ENCODE measurements at regions not wholly inside any gene's neighbourhood (a gene's known extent, or its start where the extent isn't known, plus 50 kb on each side); places are given as distances from the start of the nearest gene placed in this dataset.

DNA sequence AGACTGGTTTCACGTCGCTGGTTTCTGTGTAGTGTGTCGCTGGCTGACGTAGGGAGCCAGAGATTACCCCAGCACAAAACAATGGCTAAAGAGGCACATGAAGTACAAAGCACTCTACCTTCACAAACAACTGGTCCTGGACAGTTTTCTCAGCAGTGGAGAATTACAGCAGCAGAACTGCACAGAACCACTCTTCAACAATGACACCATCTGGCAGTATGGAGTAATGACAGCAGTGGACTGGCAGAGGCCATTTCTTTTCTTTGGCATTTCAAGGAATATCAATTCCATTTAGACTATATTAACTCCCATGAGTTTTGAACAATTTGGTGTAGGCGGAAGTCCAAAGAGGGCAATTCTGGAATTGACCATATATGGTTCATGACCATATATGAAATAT, 1074.1 kb downstream of the AACS start:
- no peak for DNase-seq (ENCODE audit: low read depth in 3 of 3, low spot score in 2 of 3)

DNA sequence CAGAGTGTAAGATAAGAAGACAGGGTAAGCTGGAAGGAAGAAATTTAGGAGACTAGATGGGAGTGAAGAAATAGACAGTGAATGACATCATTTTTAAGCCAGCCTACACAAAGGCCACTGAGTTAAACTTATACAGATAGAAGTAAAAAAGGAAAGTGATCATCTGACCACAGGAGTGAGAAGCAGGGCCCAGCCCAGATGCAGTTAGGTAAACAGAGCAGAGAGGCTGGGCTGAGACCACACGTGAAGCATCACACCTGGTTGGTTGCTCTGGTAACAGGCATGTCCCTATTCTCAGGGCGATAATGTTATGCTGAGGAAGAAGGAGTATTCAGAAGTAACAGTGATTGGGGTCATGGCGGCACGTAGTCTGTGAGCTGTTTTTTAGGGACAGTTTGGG, 1079.4 kb downstream of the AACS start:
- DNase-seq (ENCODE audit: low read depth in 3 of 3, low spot score in 2 of 3): no peak

DNA sequence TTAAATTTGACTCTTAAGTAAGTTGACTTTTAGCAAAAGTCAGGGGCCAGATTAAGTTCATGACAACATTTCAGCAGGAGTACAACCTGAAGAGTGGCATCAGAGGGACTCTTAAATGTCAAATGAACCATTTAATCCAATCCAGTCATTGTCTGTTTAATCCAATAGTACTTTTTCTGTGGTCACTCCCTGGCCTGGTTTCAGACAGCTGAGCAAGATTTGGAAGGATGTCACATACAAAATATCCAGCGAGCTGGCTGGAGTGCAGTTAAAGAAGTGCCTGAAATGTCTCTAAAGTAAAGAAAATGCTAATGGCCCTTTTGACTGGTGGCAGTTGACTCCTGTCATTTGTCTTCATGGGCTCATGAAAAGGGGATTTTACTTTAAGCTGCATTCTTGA, 1082.1 kb downstream of the AACS start:
- no peak for DNase-seq (ENCODE audit: low read depth in 3 of 3, low spot score in 2 of 3)

DNA sequence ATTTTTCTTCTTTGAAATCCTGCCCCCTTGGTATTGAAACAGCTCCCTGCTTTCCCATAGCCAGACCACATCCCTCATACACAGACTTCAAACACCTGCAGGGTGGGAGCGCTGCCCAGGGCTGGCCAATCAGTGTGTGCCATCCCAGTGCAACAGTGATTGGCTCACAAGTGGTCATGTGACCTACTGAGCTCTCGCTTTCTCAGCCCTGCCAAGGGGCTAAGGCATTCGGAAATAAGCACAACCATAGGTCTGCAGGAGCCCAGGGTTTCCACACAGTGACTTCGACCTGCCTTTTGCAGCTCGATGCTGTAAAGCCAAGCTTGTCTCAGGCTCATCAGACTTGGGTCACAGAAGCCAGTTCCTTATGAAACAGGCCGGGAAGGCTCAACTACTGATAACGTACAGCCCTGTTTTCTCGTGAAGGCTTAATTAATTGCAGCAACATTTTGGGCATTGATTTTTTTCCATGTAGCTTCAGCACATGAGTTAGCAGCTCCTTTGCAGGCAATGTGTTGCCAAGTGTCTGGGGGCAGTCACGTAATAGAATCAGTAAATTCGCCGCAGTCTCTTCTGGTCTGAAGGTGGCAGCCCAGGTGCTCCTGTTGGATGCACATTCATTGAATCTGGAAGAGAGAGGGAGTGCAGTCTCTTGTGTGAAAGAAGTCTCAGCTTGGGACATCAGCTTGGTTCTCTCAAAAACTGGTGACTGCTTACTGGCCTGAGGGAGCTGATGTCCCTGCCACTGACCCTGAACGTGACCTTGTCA, 1091.8 kb downstream of the AACS start:
- no peak for DNase-seq (ENCODE audit: low read depth in 3 of 3, low spot score in 2 of 3)

DNA sequence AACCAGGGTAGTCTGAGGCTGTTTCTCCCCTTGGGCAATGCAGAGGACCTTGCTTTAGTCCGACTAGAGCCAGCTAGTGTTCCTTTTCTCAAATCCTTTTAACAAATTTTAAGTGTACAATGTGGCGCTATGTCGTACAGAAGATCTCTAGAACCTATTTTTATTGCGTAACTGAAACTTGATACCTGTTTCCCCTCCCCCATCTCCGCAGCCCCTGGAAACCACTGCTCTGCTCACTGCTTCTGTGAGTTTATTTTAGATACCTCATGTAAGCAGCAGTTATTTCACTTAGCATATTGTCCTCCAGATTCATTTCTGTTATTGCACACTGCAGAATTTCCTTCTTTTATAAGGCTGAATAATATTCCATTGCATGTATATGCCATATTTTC, 1092.3 kb downstream of the AACS start:
- no peak for DNase-seq (ENCODE audit: low read depth in 3 of 3, low spot score in 2 of 3)

DNA sequence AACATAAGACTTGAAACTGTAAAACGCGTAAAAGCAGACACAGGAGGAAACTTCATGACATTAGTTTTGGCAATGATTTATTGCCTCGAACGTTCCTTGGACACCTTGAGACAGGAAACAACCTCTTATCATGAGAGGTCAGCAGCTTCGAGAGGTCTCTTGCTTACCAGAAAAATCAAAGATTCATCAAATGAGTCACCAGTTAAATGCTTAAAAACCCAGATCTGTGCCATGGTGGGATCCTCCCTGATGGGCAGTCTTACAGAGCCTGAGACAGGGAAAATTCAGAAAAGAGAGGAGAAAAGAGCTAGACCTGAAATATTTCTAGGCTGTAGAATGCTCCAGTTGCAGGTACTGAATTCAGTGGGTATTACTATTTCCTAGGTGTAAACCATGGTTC, 1093.9 kb downstream of the AACS start:
- DNase-seq (ENCODE audit: low read depth in 3 of 3, low spot score in 2 of 3): no peak

DNA sequence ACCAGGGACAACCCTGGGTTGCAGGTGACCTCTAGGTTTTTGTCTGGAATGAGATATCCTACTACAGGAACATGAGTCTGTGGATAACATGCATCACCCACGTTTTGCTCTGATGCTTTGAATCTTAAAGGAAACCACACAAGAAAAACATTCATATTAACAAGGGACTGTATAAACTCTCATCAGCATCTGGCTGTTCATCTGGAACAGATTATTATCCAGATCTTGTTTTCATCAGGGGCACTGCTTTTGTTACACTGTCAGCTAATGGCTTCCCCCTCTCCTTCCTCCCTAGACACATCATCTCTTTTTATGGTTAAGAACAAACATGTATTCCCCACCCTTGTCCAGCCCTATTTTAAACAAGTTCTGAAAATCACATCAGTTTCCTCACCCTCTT, 1095.7 kb downstream of the AACS start:
- DNase-seq (ENCODE audit: low read depth in 3 of 3, low spot score in 2 of 3): no peak

DNA sequence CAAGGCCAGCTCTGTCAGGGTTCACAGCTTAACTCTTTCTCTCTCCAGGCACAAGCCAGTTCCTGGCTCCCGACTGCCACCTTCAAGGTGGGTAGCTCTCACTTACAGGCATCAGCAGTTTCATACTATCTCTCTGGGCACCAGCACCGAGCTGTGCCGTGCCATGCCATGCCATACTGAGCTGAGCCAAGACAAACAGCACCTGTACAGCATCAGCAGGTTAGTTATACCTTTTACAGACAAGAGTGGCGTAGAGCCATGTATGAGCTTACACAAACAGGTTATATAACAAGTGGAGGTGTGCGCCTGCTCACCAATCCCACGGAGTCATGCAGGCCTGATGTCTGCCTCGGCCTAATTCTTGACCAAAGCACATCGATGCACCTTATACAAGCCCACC, 1098.7 kb downstream of the AACS start:
- no peak for DNase-seq (ENCODE audit: low read depth in 3 of 3, low spot score in 2 of 3)

DNA sequence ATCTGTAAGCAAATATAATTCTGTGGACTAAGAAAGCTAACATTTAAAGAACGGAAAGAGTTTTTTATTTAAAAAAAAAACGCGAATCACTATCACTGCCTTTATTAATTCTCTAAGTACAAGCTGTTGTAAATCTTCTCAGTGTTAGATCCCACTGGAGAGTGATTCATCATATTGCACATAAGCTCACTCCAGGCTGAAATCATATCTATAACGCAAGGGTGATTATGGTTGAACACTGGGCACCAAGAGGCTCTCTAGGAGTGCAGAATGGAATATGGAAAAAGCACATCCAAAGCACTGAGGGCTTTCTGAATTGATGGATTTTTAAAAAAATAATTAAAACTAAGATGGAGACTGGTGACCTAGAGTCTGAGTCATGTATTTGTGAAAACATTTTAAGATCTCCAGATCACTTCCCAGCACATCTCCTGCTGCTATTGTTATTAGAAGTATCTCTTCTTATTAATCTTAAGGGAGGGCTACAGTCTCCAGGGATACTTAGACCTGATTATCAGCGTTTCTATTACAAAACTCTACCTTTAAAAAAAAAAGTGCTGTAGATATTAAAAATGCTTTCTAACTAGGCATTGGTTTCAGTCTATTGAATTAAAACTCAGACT, 1106.8 kb downstream of the AACS start:
- no peak for DNase-seq (ENCODE audit: low read depth in 3 of 3, low spot score in 2 of 3)

DNA sequence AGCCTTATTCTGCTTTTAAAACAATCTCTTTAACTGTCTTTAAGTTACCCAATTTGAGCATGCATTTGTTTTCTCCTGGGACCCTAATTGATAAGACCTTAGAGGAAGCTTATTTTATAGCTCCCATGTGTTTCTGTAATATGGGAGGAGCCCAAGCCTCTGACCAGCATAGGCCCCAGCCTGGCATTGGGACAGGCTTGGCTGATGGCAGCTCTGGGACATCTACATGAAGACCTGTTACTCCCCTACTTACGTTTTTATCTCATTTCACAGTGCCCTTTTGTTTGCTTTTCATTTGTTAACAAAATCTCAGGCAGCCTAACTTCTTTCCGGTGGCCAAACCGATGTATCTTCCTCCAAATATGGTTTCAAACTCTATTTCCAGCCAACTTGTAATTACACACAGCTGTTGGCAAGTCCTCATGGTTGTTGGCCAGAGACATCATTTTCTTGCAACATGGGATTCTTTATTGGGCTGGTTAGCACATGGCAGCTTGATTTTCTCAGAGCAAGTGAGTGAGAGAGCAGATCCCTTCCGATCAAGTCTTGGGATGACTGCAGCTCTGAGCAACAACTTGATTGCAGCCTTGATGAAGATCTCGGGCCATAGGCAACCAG, 1117.5 kb downstream of the AACS start:
- no peak for DNase-seq (ENCODE audit: low read depth in 3 of 3, low spot score in 2 of 3)

DNA sequence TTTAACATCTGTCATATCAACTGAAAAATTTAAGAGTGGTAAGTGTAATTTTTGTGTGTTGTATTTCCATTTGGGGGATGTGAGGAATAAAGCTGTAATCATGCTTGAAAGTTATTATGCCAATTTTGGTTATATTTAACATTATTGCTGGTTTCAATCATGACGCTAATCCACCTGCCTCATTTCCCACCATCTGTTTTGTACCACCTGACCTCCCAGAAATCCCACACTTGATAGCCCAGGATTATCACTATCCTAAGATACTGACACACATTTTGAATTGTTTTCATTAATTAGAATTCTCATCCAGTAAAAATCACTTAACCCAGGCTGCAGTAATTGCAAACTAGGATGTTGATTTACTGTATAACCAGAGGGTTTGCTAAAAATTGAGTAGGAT, 1119.8 kb downstream of the AACS start:
- DNase-seq (ENCODE audit: low read depth in 3 of 3, low spot score in 2 of 3): no peak

DNA sequence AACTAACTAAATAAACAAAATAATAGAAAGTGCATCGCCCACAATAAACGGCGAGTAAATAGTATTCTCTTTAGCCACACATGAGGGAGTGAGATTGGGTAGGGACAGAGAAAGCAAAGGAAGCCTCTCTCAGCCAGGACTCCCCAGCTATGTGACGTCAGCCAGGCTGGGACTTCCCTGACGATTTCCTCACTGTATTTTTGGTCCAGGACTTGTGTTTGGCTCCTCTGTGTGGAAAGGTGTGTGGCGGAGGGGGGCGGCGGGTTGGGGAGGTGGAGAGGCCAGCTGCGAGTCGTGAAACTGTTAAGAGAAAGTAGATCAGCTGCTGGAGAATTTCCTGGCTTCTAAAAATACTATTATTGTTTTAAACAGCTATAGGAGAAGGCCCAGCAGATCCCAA, 1124.6 kb downstream of the AACS start:
- DNase-seq (ENCODE audit: low read depth in 3 of 3, low spot score in 2 of 3): no peak

DNA sequence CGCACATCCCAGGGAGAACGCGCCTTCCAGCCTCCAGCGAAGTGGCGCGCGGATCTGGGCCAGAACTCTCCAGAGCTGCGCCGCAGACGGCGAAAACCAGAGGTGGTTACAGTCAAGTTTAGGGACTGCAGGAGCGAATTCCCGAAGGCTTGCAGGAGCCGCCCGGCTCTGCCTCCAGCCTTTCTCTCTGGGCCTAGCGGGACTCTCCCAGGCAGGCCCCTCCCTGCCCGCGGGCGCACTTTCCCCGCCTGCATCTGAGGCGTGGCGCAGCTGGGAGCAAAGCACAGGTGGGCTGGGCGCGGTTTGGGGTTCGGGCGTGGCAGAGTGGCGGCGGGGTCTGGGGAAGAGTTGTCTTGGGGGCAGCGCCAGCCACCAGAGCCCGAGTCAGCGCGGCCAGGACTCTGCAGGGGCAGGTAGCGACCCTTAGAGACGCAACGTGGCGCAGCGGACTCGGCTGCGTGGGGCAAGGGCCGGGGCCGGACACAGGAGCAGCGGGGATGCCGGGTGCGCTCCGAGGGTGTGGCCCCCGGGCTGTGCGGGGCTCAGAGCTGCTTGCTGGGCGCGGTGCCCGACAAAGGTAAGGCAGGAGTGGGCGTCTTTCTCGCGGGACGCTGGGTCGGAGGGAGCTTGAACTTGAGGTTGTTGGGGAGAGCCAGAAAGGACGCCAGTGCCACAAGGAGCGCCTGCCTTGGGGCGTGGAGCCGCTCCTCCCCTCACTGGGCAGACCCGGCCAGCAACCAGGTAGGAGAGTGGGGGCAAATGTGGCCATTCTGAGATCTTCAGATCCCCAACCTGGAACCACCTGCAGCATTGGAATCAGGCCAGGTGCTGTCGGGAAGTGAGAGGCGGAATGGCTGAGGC, 1126.0 kb downstream of the AACS start:
- DNase-seq (ENCODE audit: low read depth in 3 of 3, low spot score in 2 of 3): no peak

DNA sequence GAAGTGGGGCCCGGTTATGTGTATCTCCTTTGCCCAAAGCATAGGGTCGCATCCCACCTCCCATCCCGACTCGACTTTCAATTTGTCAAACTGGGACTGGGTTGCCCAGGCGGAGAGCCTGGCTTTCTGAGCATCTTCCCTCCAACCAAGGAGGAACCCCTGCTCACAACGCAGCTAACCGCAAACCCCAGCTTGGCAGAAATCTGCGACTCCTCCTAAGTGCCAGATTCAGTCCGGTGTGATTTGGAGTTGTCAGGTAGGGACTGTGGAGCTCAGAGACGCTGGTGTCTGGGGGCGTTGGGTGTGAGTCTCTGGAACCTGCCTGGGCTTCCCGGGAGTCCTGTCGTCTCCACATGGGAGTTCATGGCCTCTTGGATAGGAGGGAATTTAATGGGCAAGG, 1126.7 kb downstream of the AACS start:
- DNase-seq (ENCODE audit: low read depth in 3 of 3, low spot score in 2 of 3): no peak

DNA sequence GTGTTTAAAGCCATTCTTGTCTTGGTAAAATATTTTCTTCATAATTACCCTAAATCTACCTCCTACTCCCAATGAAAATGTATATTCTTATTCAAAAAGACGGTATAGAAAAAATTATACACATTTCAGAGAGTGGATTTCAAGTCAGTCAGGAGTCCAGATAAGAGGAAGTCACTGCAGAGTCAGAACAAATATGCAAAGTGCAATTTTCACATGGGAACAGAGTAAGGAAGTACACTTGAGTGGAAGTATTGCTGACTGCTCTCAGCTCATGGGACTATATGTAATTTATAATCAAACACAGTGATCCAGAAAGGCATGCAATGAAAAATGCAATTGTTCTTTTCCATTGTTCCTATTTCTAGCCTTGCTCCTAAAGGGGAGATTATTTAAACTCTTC, 1128.0 kb downstream of the AACS start:
- no peak for DNase-seq (ENCODE audit: low read depth in 3 of 3, low spot score in 2 of 3)

DNA sequence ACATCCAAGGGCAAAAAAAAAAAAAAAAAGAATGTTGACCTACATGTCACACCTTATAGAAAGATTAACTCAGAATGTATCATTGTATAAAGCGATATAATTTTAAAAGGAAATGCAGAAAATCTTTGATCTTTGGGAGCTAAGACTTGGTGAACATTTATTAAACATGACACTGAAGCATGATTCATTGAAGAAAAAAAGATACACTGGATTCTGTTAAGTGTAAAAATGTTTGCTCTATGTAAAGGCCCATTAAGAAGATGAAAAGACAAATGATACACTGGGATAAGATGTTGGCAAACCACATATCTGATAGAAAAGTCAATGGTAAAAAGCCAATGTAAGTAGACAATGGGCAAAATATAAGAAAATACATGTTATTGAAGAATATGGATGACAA, 1131.0 kb downstream of the AACS start:
- no peak for DNase-seq (ENCODE audit: low read depth in 3 of 3, low spot score in 2 of 3)

DNA sequence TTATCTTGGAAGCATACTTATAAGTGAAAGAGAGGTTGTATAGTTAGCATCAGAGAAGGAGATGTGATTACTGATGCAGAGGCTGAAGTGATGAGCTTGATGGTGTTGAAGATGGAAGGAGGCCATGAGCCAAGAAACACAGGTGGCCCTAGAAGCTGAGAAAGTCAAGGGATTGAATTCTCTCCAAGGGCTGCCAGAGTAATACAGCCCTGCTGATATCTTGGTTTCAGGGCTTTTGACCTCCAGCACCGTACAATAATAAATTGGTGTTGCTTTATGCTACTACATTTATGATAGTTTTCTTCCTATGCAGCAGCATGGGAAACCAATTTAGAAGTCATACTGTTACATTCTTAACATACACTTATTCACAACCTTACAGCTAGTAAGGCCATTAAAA, 1133.3 kb downstream of the AACS start:
- no peak for DNase-seq (ENCODE audit: low read depth in 3 of 3, low spot score in 2 of 3)

DNA sequence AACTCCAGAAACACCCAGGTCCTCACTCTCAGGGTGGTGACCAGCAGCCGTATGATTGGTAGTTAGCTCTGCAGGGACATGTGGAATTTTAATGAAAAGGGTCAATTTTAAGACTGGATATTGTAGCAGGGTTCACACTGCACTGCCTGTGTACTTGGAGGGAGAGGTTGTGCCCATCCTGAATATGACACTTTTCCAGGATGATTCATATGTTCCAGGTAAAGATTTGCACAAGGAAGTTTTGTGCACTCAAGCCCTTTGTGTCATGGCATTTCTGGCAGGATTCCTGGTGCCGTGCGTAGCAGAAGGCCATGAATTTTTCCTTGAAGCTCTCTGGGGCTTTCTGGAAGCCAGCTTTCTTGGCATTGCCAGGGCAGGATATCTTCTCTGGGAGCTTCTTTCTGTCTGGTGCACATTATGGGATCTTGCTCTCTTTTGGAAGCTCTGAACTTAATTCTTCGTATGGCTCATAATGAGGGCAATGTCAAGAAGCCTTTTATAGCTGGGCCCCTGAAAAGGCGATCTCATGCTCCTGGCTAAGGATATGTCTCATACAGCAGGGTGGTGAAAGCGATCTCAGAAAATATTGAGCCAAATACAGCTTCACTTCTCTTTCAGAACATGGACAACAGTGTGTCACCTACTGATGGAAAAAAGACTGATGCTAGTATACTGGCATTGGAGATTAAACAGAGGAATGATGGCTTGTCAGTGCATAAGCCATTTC, 1133.9 kb downstream of the AACS start:
- DNase-seq (ENCODE audit: low read depth in 3 of 3, low spot score in 2 of 3): no peak

DNA sequence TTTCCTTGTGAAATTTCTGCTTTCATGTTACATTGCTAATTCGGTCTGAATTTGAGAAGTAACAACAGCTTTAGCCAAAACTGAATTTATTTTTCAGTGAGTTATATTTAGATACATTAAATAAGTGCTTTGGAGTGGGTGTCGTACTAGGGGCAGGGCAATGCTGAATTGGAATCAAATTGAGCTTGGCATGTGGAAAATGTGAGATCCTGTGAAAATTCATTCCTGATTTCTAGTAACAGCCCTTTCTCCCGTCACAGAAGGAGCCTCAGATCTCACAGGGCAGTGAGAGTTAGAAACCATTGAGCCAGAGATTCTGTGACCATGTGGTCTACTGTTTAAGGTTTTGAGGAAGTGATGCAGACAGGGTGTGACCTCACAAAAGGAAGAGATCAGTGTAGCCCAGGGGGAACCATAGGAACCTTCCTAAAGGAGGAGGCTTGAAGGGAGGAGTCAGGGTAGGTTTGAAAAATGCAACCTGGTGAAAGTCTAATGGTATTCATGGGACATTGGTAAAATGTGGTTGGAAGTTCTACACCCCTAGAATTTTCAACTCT, 1136.8 kb downstream of the AACS start:
- DNase-seq (ENCODE audit: low read depth in 3 of 3, low spot score in 2 of 3): no peak

DNA sequence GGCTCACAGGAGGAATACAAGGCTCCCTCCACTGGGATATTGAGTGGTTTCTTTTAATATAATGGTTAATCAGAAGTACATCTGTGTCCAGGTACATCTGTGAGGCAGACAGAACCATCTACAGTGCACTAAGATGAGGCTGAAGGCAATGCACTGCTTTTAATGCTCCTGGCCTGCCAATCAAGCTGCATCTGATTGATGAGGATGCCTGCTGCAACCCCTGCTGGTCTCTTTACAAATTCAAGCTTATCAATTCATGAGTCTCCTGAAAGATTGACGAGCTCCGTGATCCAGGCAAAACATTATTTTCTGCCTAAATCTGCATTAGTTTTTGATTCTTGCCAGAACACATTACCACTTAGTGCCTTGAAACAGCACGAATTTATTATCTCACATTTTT, 1139.1 kb downstream of the AACS start:
- no peak for DNase-seq (ENCODE audit: low read depth in 3 of 3, low spot score in 2 of 3)
